ENCODE measurements at regions not wholly inside any gene's neighbourhood (a gene's known extent, or its start where the extent isn't known, plus 50 kb on each side); places are given as distances from the start of the nearest gene placed in this dataset.

GRCh38 chr13:80559944-80560343, 219.0 kb upstream of the SPRY2 start (continued):
- TF ChIP-seq ZBTB11 (tag by site-specific recombination; conservative IDR thresholded peaks at IDR 0.05; ENCODE audit: low read depth) = no peak
- no peak for TF ChIP-seq ZBTB26 (tag by site-specific recombination; optimal IDR thresholded peaks at IDR 0.05)
- no peak for TF ChIP-seq ZNF114 (tag by site-specific recombination; IDR thresholded peaks at IDR 0.05)

- Histone ChIP-seq H3K36me3 (ENCODE audit: control insufficient read depth in 2 of 2, insufficient read depth in 1 of 2, low read length in 2 of 2) (no peaks in the 10 kb centered on the region), H3K4me3 (ENCODE audit: low read depth, low read length) (no peak overlapping the region), H3K9me3 (ENCODE audit: control insufficient read depth, insufficient read depth, low read depth, low read length) (no peaks in the 10 kb centered on the region), H3K27ac (ENCODE audit: extremely low read depth, low read depth, low read length) (no peak overlapping the region), H3K4me1 (ENCODE audit: control insufficient read depth, insufficient read depth, low read length) (no peaks in the 10 kb centered on the region)
- ChIA-PET CTCF (no interaction called here), POLR2A (no interaction called here)
- no peak for TF ChIP-seq ZBTB26 (tag by site-specific recombination; optimal IDR thresholded peaks at IDR 0.05)
- no peak for TF ChIP-seq EGR2 (tag by site-specific recombination; IDR thresholded peaks at IDR 0.05; ENCODE audit: low read depth)
- no peak for TF ChIP-seq RBAK (tag by site-specific recombination; IDR thresholded peaks at IDR 0.05)
- TF ChIP-seq ZBTB17 (tag by site-specific recombination; IDR thresholded peaks at IDR 0.05) = no peak
- no peak for TF ChIP-seq PRDM6 (tag by site-specific recombination; IDR thresholded peaks at IDR 0.05)
- TF ChIP-seq GFI1B (tag by site-specific recombination; IDR thresholded peaks at IDR 0.05) = no peak
- TF ChIP-seq ZNF544 (tag by site-specific recombination; IDR thresholded peaks at IDR 0.05) = no peak
- TF ChIP-seq ZNF747 (tag by site-specific recombination; IDR thresholded peaks at IDR 0.05) = no peak
- no peak for TF ChIP-seq ZNF701 (tag by site-specific recombination; IDR thresholded peaks at IDR 0.05)
- no peak for TF ChIP-seq ZNF707 (tag by site-specific recombination; IDR thresholded peaks at IDR 0.05)
- TF ChIP-seq ZNF19 (tag by site-specific recombination; IDR thresholded peaks at IDR 0.05; ENCODE audit: low read depth) = no peak
- no peak for TF ChIP-seq ZNF791 (tag by site-specific recombination; IDR thresholded peaks at IDR 0.05)
- no peak for TF ChIP-seq ZNF596 (tag by site-specific recombination; IDR thresholded peaks at IDR 0.05)
- no peak for TF ChIP-seq ZNF837 (tag by site-specific recombination; IDR thresholded peaks at IDR 0.05)
- no peak for TF ChIP-seq ZSCAN30 (tag by site-specific recombination; IDR thresholded peaks at IDR 0.05)
- TF ChIP-seq PRDM4 (tag by site-specific recombination; IDR thresholded peaks at IDR 0.05) = no peak
- TF ChIP-seq ZNF785 (tag by site-specific recombination; IDR thresholded peaks at IDR 0.05) = no peak
- TF ChIP-seq ZNF311 (tag by site-specific recombination; IDR thresholded peaks at IDR 0.05; ENCODE audit: borderline replicate concordance) = no peak
- no peak for TF ChIP-seq ZNF202 (tag by site-specific recombination; IDR thresholded peaks at IDR 0.05; ENCODE audit: borderline replicate concordance)
- TF ChIP-seq ZNF48 (tag by site-specific recombination; IDR thresholded peaks at IDR 0.05) = no peak
Measured at GRCh38 chr13:80558074-80558473, 217.1 kb upstream of the SPRY2 start.
